HepG2 (cell line): ENCODE measurements at regions not wholly inside any gene's neighbourhood (a gene's known extent, or its start where the extent isn't known, plus 50 kb on each side); places are given as distances from the start of the nearest gene placed in this dataset.

Experiments used
- ATAC-seq: fragments of 200-7000 bp; cut with Tn5 transposase; 3 replicates; pipeline ENCODE4 v1.9.1; 2020; ENCODE audit warnings: mild to moderate bottlenecking, moderate library complexity
- BruUV-seq: library from RNA; stranded (reverse); fragments of 400-500 nt; replicated peaks from 2 replicates; lab custom pipeline; 2021; lab: Mats Ljungman, UMichigan
- CTCF ChIA-PET: fragments of 300-600 bp; formaldehyde crosslinking; extraction: SDS; loops from one replicate; lab custom pipeline; 2021; ENCODE audit warnings: low total read pairs, inconsistent platforms, low intra/inter-chr PET ratio; lab: Yijun Ruan, JAX
- POLR2A ChIA-PET: fragments of 350-600 bp; sonication (Branson Sonifier 250); formaldehyde crosslinking; loops from one replicate; lab custom pipeline; 2020; ENCODE audit warnings: antibody characterized with exemption, inconsistent platforms; lab: Yijun Ruan, JAX
- DNase-seq: peaks from one replicate; pipeline ENCODE4 v3.0.0-alpha.2; 2015; ENCODE audit warnings: low spot score
- FAIRE-seq: peaks from 3 replicates; lab custom pipeline; 2011; peaks lifted over from hg19 to GRCh38; lab: Jason Lieb, UNC
- H2AFZ ChIP-seq: one replicate; pipeline ENCODE4 v1.6.1; 2011; ENCODE audit warnings: low read length, inconsistent platforms
- H3K27ac ChIP-seq: fragments of 300-600 bp; 3 replicates; pipeline ENCODE4 v1.8.0; 2011; ENCODE audit warnings: mixed run types, mild to moderate bottlenecking, mixed read lengths, low read length, inconsistent platforms; ENCODE audit not compliant: insufficient read depth; ENCODE audit errors: extremely low read length
- H3K27me3 ChIP-seq, 2 experiments: fragments of 200-600 bp in 1 of 2; 2 replicates in 1 of 2; 3 replicates in 1 of 2; pipeline versions ENCODE4 v1.6.0 to v1.8.0; 2011; ENCODE audit warnings: low read length in 2 of 2, mild to moderate bottlenecking in 2 of 2, moderate library complexity in 2 of 2, inconsistent platforms in 1 of 2; ENCODE audit not compliant: insufficient read depth in 2 of 2, control insufficient read depth in 1 of 2
- H3K36me3 ChIP-seq, 2 experiments: fragments of 200-600 bp in 1 of 2; replicated peaks in 1 of 2; 2 replicates in 1 of 2; 3 replicates in 1 of 2; pipeline versions ENCODE4 v1.5.1 to v1.8.0; 2011; ENCODE audit warnings: low read length in 2 of 2, inconsistent platforms in 1 of 2; ENCODE audit not compliant: insufficient read depth in 2 of 2, control insufficient read depth in 1 of 2
- H3K4me1 ChIP-seq: 2 replicates; pipeline ENCODE4 v1.5.1; 2012; ENCODE audit warnings: low read length, inconsistent platforms; ENCODE audit not compliant: insufficient read depth
- H3K4me2 ChIP-seq: 2 replicates; pipeline ENCODE4 v1.6.0; 2011; ENCODE audit warnings: low read depth, low read length, inconsistent platforms
- H3K4me3 ChIP-seq, 3 experiments: fragments of 200-600 bp in 1 of 3; sonication (generic), shearing (Covaris generic) in 1 of 3; replicated peaks in 1 of 3; 2 replicates each; pipeline ENCODE4 v1.5.1; 2011 to 2016; ENCODE audit warnings: low read length in 3 of 3, inconsistent platforms in 2 of 3, low read depth in 2 of 3, mild to moderate bottlenecking in 2 of 3, control low read depth in 1 of 3, mixed read lengths in 1 of 3; ENCODE audit not compliant: insufficient read depth in 1 of 3
- H3K79me2 ChIP-seq: one replicate; pipeline ENCODE4 v1.6.1; 2011; ENCODE audit warnings: low read length, inconsistent platforms; ENCODE audit not compliant: insufficient read depth
- H3K9ac ChIP-seq: 2 replicates; pipeline ENCODE4 v1.6.0; 2011; ENCODE audit warnings: mild to moderate bottlenecking, low read depth, low read length, inconsistent platforms; ENCODE audit not compliant: insufficient read depth
- H3K9me3 ChIP-seq: 2 replicates; pipeline ENCODE4 v1.5.1; 2012; ENCODE audit warnings: mild to moderate bottlenecking, low read length
- H4K20me1 ChIP-seq: 2 replicates; pipeline ENCODE4 v1.6.0; 2011; ENCODE audit warnings: inconsistent platforms, mild to moderate bottlenecking, low read length, moderate library complexity; ENCODE audit not compliant: insufficient read depth
- ATF7 ChIP-seq, 2 experiments: fragments of 450-650 bp in 1 of 2; sonication (generic) in 1 of 2; formaldehyde crosslinking in 1 of 2; IDR thresholded peaks; 2 replicates each; pipeline versions ENCODE4 v1.4.0 to v1.6.1; 2016 to 2020; ENCODE audit warnings: antibody characterized with exemption in 1 of 2, mild to moderate bottlenecking in 1 of 2, missing genetic modification reagents in 1 of 2
- CREB1 ChIP-seq, 2 experiments: fragments of 450-650 bp in 1 of 2; IDR thresholded peaks; 2 replicates each; pipeline ENCODE4 v1.6.1; 2016 to 2017; ENCODE audit warnings: control low read depth in 1 of 2, mild to moderate bottlenecking in 1 of 2, missing compliant biosample characterization in 1 of 2, missing genetic modification characterization in 1 of 2
- FOXK2 ChIP-seq: fragments of 450-650 bp; IDR thresholded peaks from 2 replicates; pipeline ENCODE4 v1.6.1; 2016
- HNRNPH1 ChIP-seq: fragments of 200-400 bp; formaldehyde crosslinking; optimal IDR thresholded peaks from 2 replicates; pipeline ENCODE3; 2017; ENCODE audit warnings: mild to moderate bottlenecking, low read depth, low read length
- MBD4 ChIP-seq: IDR thresholded peaks from 2 replicates; pipeline ENCODE4 v1.6.1; 2012; ENCODE audit warnings: low read length, inconsistent platforms, borderline replicate concordance
- NR1H2 ChIP-seq: sonication (generic); formaldehyde crosslinking; IDR thresholded peaks from 2 replicates; pipeline ENCODE4 v1.8.1; 2022; ENCODE audit warnings: low read depth, missing genetic modification reagents, borderline replicate concordance
- NR2F1 ChIP-seq, 2 experiments: fragments of 450-650 bp in 1 of 2; formaldehyde crosslinking in 1 of 2; IDR thresholded peaks; 2 replicates each; pipeline versions ENCODE4 v1.5.0 to v1.6.1; 2016 to 2020; ENCODE audit warnings: mild to moderate bottlenecking in 1 of 2, missing compliant biosample characterization in 1 of 2, missing genetic modification reagents in 1 of 2, moderate library complexity in 1 of 2
- PHB2 ChIP-seq: fragments of 450-650 bp; IDR thresholded peaks from 2 replicates; pipeline ENCODE4 v1.6.1; 2018; ENCODE audit not compliant: partially characterized antibody
- SMAD9 ChIP-seq: sonication (generic); formaldehyde crosslinking; IDR thresholded peaks from 2 replicates; pipeline ENCODE4 v1.5.1; 2020; ENCODE audit warnings: mild to moderate bottlenecking, missing genetic modification reagents
- ZBTB21 ChIP-seq: sonication (generic); formaldehyde crosslinking; IDR thresholded peaks from 2 replicates; pipeline ENCODE4 v1.4.0; 2020; ENCODE audit warnings: missing genetic modification reagents
- ZNF839 ChIP-seq: sonication (generic); formaldehyde crosslinking; IDR thresholded peaks from 2 replicates; pipeline ENCODE4 v1.4.0; 2020; ENCODE audit warnings: missing genetic modification reagents, mild to moderate bottlenecking, borderline replicate concordance
- WGBS: methylation state at CpG from one replicate; pipeline ENCODE4 v1.1.6; 2017; ENCODE audit warnings: low lambda C conversion rate; 5-methylcytosine and 5-hydroxymethylcytosine counted together
- in situ Hi-C: cut with HindIII; loops from 2 replicates; pipeline ENCODE4 v1.10.0; 2017; ENCODE audit warnings: low pct_unique_long_range_greater_than_20kb; ENCODE audit not compliant: extremely low pct_ligation_motif_present
- intact Hi-C: fragments of 100-400 bp; cut with micrococcal nuclease; formaldehyde crosslinking; loops from one replicate; pipeline ENCODE4 v1.10.0; 2022; ENCODE audit not compliant: unreplicated experiment
- TF ChIP-seq, protein P1 (sequence below): sonication (generic); formaldehyde crosslinking; IDR thresholded peaks from 2 replicates; pipeline ENCODE4 v1.5.0; 2020; ENCODE audit warnings: missing genetic modification reagents

GRCh38 chr2:122859260-122859659 lies 1103.8 kb downstream of the TSN start (continued):
- TF ChIP-seq NR2F1 (CRISPR knock-in tag; IDR thresholded peaks at IDR 0.05) (no peak), MBD4 (no peak), PHB2 (peak; percentile 97), ATF7 (IDR thresholded peaks at IDR 0.05) (peak; percentile 5; the same call in 1 of the 2 replicates), ATF7 (CRISPR knock-in tag; IDR thresholded peaks at IDR 0.05) (no peak), CREB1 (IDR thresholded peaks at IDR 0.05) (peak; percentile 51; the same call in 1 of the 2 replicates), CREB1 (CRISPR knock-in tag; IDR thresholded peaks at IDR 0.05) (no peak), FOXK2 (peak; percentile 36; the same call in 1 of the 2 replicates)

DNA sequence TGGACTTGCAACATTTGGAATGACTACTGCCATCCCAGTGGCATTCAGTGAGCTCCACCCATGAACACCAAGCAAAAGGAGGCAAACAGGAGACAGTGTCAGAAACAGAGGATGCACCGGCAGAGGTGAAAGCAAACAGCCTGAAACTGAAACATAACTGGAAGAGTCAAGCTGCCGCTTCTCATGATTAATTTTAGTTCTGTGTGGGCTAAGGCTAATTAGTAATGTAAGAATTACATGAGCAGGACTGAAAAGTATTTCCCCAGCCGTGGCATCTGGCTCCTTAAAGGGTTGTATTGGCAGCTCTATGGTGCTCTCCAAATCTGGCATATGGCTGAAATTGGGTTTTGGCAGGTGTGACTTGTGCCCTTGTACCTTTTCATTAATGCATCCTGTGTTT lies 1108.1 kb downstream of the TSN start:
- TF ChIP-seq, protein P1, sequence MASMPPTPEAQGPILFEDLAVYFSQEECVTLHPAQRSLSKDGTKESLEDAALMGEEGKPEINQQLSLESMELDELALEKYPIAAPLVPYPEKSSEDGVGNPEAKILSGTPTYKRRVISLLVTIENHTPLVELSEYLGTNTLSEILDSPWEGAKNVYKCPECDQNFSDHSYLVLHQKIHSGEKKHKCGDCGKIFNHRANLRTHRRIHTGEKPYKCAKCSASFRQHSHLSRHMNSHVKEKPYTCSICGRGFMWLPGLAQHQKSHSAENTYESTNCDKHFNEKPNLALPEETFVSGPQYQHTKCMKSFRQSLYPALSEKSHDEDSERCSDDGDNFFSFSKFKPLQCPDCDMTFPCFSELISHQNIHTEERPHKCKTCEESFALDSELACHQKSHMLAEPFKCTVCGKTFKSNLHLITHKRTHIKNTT (CRISPR knock-in tag) = no peak
- TF ChIP-seq ZBTB21 (CRISPR knock-in tag) = no peak
- no peak for TF ChIP-seq HNRNPH1
- no peak for TF ChIP-seq SMAD9 (CRISPR knock-in tag)
- no peak for TF ChIP-seq NR1H2
- no peak for TF ChIP-seq ZNF839
- Histone ChIP-seq H3K27me3 (no peaks in the 10 kb centered on the region), H3K36me3 (no peaks in the 10 kb centered on the region), H4K20me1 (no peaks in the 10 kb centered on the region), H3K9me3 (peaks cover 18% of the 10 kb centered on the region), H3K9ac (no peak overlapping the region), H3K4me3 (no peak overlapping the region), H3K4me2 (no peak overlapping the region), H3K27ac (no peak overlapping the region), H3K4me1 (no peaks in the 10 kb centered on the region), H2AFZ (no peak overlapping the region), H3K79me2 (no peaks in the 10 kb centered on the region)
- WGBS = 20% methylated on average over 3 of the region's 3 CpGs
- FAIRE-seq = no peak
- DNase-seq = no peak
- no peak for ATAC-seq
- BruUV-seq = no TSS peak
- ChIA-PET POLR2A (no interaction called here), CTCF (no interaction called here)
- in situ Hi-C loops (no loop called here), intact Hi-C loops (no loop called here)
